Hepatocyte (in vitro differentiated cells): ENCODE measurements at regions not wholly inside any gene's neighbourhood (a gene's known extent, or its start where the extent isn't known, plus 50 kb on each side); places are given as distances from the start of the nearest gene placed in this dataset.

Experiments
- EZH2 ChIP-seq: fragments of 200-600 bp; sonication (generic); IDR thresholded peaks from 2 replicates; pipeline ENCODE4 v1.6.1; 2016; ENCODE audit warnings: antibody characterized with exemption, mild to moderate bottlenecking, borderline replicate concordance
- TF ChIP-seq, protein P1 (sequence below): fragments of 200-600 bp; sonication (generic); IDR thresholded peaks from 2 replicates; pipeline ENCODE4 v1.5.1; 2016; ENCODE audit warnings: antibody characterized with exemption, mild to moderate bottlenecking; ENCODE audit not compliant: poor library complexity

DNA sequence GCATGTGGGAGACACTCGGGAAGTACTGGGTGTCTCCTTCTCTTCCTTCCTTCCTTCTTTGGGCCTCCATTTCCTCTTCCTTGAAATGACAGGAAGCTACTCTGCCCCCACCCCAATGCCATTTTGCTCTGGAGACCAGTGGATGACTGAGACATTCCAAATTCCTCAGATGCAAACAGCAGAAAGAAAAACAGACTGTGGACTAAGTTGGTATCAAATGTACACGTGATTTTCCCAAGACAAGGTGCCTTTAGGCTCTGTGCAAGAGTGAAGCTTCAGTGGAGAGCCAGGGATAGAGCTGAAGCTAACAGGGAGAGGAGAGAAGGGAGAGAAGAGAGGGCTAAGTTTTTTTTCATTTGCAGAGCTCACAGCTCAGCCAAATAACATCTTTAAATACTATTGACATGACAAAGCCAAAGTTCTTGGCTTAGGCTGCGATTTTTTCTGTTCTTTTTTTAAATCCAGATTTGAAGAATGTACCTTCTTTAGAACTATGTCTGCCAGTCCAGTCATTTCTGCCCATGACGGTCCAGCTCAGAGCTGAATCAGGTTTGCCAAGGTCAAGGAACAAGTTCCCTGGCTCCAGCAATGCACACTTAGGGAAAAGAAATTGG, 84.5 kb upstream of the LCLAT1 start:
- TF ChIP-seq, protein P1, sequence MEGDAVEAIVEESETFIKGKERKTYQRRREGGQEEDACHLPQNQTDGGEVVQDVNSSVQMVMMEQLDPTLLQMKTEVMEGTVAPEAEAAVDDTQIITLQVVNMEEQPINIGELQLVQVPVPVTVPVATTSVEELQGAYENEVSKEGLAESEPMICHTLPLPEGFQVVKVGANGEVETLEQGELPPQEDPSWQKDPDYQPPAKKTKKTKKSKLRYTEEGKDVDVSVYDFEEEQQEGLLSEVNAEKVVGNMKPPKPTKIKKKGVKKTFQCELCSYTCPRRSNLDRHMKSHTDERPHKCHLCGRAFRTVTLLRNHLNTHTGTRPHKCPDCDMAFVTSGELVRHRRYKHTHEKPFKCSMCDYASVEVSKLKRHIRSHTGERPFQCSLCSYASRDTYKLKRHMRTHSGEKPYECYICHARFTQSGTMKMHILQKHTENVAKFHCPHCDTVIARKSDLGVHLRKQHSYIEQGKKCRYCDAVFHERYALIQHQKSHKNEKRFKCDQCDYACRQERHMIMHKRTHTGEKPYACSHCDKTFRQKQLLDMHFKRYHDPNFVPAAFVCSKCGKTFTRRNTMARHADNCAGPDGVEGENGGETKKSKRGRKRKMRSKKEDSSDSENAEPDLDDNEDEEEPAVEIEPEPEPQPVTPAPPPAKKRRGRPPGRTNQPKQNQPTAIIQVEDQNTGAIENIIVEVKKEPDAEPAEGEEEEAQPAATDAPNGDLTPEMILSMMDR, result no peak
- TF ChIP-seq EZH2, result no peak
